ENCODE measurements at regions not wholly inside any gene's neighbourhood (a gene's known extent, or its start where the extent isn't known, plus 50 kb on each side); places are given as distances from the start of the nearest gene placed in this dataset.
"Not testable (repeated sequence)": the region's sequence is repeated elsewhere in the genome, so short reads cannot be mapped to it uniquely, and the experiment has no call there.

GRCh38 chr20:22819112-22819511 is 216.0 kb upstream of the SSTR4 start:
- no peak for DNase-seq (ENCODE audit: low read depth)

- no peak for DNase-seq (ENCODE audit: low read depth)
Measured at GRCh38 chr20:22819784-22820183, 215.3 kb upstream of the SSTR4 start.

GRCh38 chr20:22821081-22821727 is 213.9 kb upstream of the SSTR4 start:
- no peak for DNase-seq (ENCODE audit: low read depth)

- no peak for DNase-seq (ENCODE audit: low read depth)
Measured at GRCh38 chr20:22821796-22822195, 213.3 kb upstream of the SSTR4 start.

GRCh38 chr20:22823119-22823518 is 212.0 kb upstream of the SSTR4 start:
- no peak for DNase-seq (ENCODE audit: low read depth)

- no peak for DNase-seq (ENCODE audit: low read depth)
Measured at GRCh38 chr20:22824077-22824476, 211.0 kb upstream of the SSTR4 start.

GRCh38 chr20:22825076-22825475 is 210.0 kb upstream of the SSTR4 start:
- DNase-seq (ENCODE audit: low read depth), result no peak

GRCh38 chr20:22825546-22825945 is 209.6 kb upstream of the SSTR4 start:
- no peak for DNase-seq (ENCODE audit: low read depth)

- no peak for DNase-seq (ENCODE audit: low read depth)
Measured at GRCh38 chr20:22826306-22827230, 208.5 kb upstream of the SSTR4 start.

- no peak for DNase-seq (ENCODE audit: low read depth)
Measured at GRCh38 chr20:22827916-22828315, 207.2 kb upstream of the SSTR4 start.

GRCh38 chr20:22829356-22829755 is 205.8 kb upstream of the SSTR4 start:
- no peak for DNase-seq (ENCODE audit: low read depth)

GRCh38 chr20:22830138-22830537 is 205.0 kb upstream of the SSTR4 start:
- DNase-seq (ENCODE audit: low read depth), result no peak

- DNase-seq (ENCODE audit: low read depth), result not testable (repeated sequence)
Measured at GRCh38 chr20:22830715-22831114, 204.4 kb upstream of the SSTR4 start.

- DNase-seq (ENCODE audit: low read depth), result no peak
Measured at GRCh38 chr20:22833851-22834250, 201.3 kb upstream of the SSTR4 start.

- DNase-seq (ENCODE audit: low read depth), result no peak
Measured at GRCh38 chr20:22834651-22835256, 200.4 kb upstream of the SSTR4 start.

GRCh38 chr20:22836211-22836610 is 198.9 kb upstream of the SSTR4 start:
- no peak for DNase-seq (ENCODE audit: low read depth)

GRCh38 chr20:22836877-22837276 is 198.2 kb upstream of the SSTR4 start:
- no peak for DNase-seq (ENCODE audit: low read depth)

- no peak for DNase-seq (ENCODE audit: low read depth)
Measured at GRCh38 chr20:22838001-22838400, 197.1 kb upstream of the SSTR4 start.

GRCh38 chr20:22841846-22842245 is 193.3 kb upstream of the SSTR4 start:
- DNase-seq (ENCODE audit: low read depth), result no peak

GRCh38 chr20:22842793-22843192 is 192.3 kb upstream of the SSTR4 start:
- DNase-seq (ENCODE audit: low read depth), result no peak

GRCh38 chr20:22844959-22845358 is 190.2 kb upstream of the SSTR4 start:
- DNase-seq (ENCODE audit: low read depth), result no peak

- DNase-seq (ENCODE audit: low read depth), result no peak
Measured at GRCh38 chr20:22846863-22847262, 188.2 kb upstream of the SSTR4 start.

- DNase-seq (ENCODE audit: low read depth), result no peak
Measured at GRCh38 chr20:22848364-22848763, 186.7 kb upstream of the SSTR4 start.

Data from activated T-cell treated with anti-CD3 and anti-CD28 coated beads for 48 hours (primary cell).